GM23338 (cell line): ENCODE measurements at regions not wholly inside any gene's neighbourhood (a gene's known extent, or its start where the extent isn't known, plus 50 kb on each side); places are given as distances from the start of the nearest gene placed in this dataset.

Experiments used
- ATAC-seq: fragments of 200-7000 bp; cut with Tn5 transposase; 3 replicates; pipeline ENCODE4 v1.9.1; 2020
- DNase-seq: peaks from one replicate; pipeline ENCODE4 v3.0.0-alpha.2; 2015; ENCODE audit warnings: low spot score
- H2AFZ ChIP-seq: fragments of 200-600 bp; sonication (generic); 2 replicates; pipeline ENCODE4 v1.8.0; 2016; ENCODE audit warnings: antibody characterized with exemption, mild to moderate bottlenecking, moderate library complexity
- H3F3A ChIP-seq: fragments of 200-600 bp; sonication (generic); replicated peaks from 2 replicates; pipeline ENCODE4 v1.8.0; 2017; ENCODE audit warnings: antibody characterized with exemption, mixed run types, low read depth
- H3K27ac ChIP-seq: fragments of 200-600 bp; sonication (generic); 2 replicates; pipeline ENCODE4 v1.6.1; 2016; ENCODE audit warnings: low read depth
- H3K27me3 ChIP-seq: fragments of 200-600 bp; sonication (generic); 2 replicates; pipeline ENCODE4 v1.8.0; 2016; ENCODE audit warnings: mild to moderate bottlenecking, mixed run types, moderate library complexity; ENCODE audit not compliant: insufficient read depth
- H3K36me3 ChIP-seq: fragments of 200-600 bp; sonication (generic); 2 replicates; pipeline ENCODE4 v1.8.0; 2016; ENCODE audit warnings: mild to moderate bottlenecking; ENCODE audit not compliant: insufficient read depth
- H3K4me1 ChIP-seq: fragments of 200-600 bp; sonication (generic); 2 replicates; pipeline ENCODE4 v1.8.0; 2016; ENCODE audit warnings: mild to moderate bottlenecking, moderate library complexity; ENCODE audit not compliant: insufficient read depth
- H3K4me2 ChIP-seq: fragments of 200-600 bp; sonication (generic); 2 replicates; pipeline ENCODE4 v1.7.1; 2017; ENCODE audit warnings: mixed run types
- H3K4me3 ChIP-seq: fragments of 200-600 bp; sonication (generic); 2 replicates; pipeline ENCODE4 v1.6.1; 2016; ENCODE audit warnings: mixed run types
- H3K79me2 ChIP-seq: fragments of 200-600 bp; sonication (generic); replicated peaks from 2 replicates; pipeline ENCODE4 v1.8.0; 2017; ENCODE audit warnings: mild to moderate bottlenecking; ENCODE audit not compliant: insufficient read depth
- H3K9me2 ChIP-seq: fragments of 200-600 bp; sonication (generic); 2 replicates; pipeline ENCODE4 v1.8.0; 2017; ENCODE audit not compliant: insufficient read depth
- H4K20me1 ChIP-seq: fragments of 200-600 bp; sonication (generic); replicated peaks from 2 replicates; pipeline ENCODE4 v1.8.0; 2017; ENCODE audit warnings: mild to moderate bottlenecking; ENCODE audit not compliant: insufficient read depth
- H3K27ac Mint-ChIP-seq: 2 replicates; pipeline ENCODE4 v1.8.0; 2020; ENCODE audit warnings: inconsistent platforms, mild to moderate bottlenecking, moderate library complexity, mixed read lengths
- H3K27me3 Mint-ChIP-seq: 3 replicates; pipeline ENCODE4 v1.8.0; 2022; ENCODE audit warnings: low read depth, mild to moderate bottlenecking, moderate library complexity, mixed read lengths, inconsistent platforms; ENCODE audit not compliant: insufficient read depth, poor library complexity
- H3K36me3 Mint-ChIP-seq: 3 replicates; pipeline ENCODE4 v1.8.0; 2021; ENCODE audit warnings: low read depth, mild to moderate bottlenecking, inconsistent platforms, moderate library complexity, mixed read lengths
- H3K4me1 Mint-ChIP-seq: 3 replicates; pipeline ENCODE4 v1.8.0; 2020; ENCODE audit warnings: mild to moderate bottlenecking, inconsistent platforms, mixed read lengths
- H3K4me3 Mint-ChIP-seq: 3 replicates; pipeline ENCODE4 v1.8.0; 2021; ENCODE audit warnings: moderate library complexity, mild to moderate bottlenecking, inconsistent platforms, mixed read lengths
- H3K9me3 Mint-ChIP-seq: 3 replicates; pipeline ENCODE4 v1.8.0; 2020; ENCODE audit warnings: moderate library complexity, mild to moderate bottlenecking, inconsistent platforms, mixed read lengths
- CREB1 ChIP-seq: fragments of 250-450 bp; sonication (Bioruptor Pico); IDR thresholded peaks from 2 replicates; pipeline ENCODE4 v1.5.0; 2020; ENCODE audit warnings: low read depth, mild to moderate bottlenecking, moderate library complexity
- EZH2 ChIP-seq: fragments of 200-600 bp; sonication (generic); IDR thresholded peaks from one replicate; pipeline ENCODE4 v1.8.0; 2017; ENCODE audit warnings: antibody characterized with exemption, mild to moderate bottlenecking, low read depth; ENCODE audit not compliant: unreplicated experiment
- EZH2phosphoT487 ChIP-seq: fragments of 200-600 bp; sonication (generic); IDR thresholded peaks from one replicate; pipeline ENCODE4 v1.8.1; 2018; ENCODE audit warnings: antibody characterized with exemption; ENCODE audit not compliant: unreplicated experiment
- JUNB ChIP-seq: IDR thresholded peaks from one replicate; pipeline ENCODE4 v1.6.1; 2016; ENCODE audit warnings: antibody characterized with exemption; ENCODE audit not compliant: unreplicated experiment
- NANOG ChIP-seq: IDR thresholded peaks from 2 replicates; pipeline ENCODE4 v1.6.1; 2016; ENCODE audit warnings: antibody characterized with exemption, borderline replicate concordance
- POLR2AphosphoS5 ChIP-seq: IDR thresholded peaks from 2 replicates; pipeline ENCODE4 v1.6.1; 2016; ENCODE audit warnings: antibody characterized with exemption, low read depth
- STAT1 ChIP-seq: IDR thresholded peaks from one replicate; pipeline ENCODE4 v1.6.1; 2016; ENCODE audit warnings: antibody characterized with exemption; ENCODE audit not compliant: unreplicated experiment
- ZNF114 ChIP-seq: fragments of 250-450 bp; sonication (Bioruptor Pico); IDR thresholded peaks from 2 replicates; pipeline ENCODE4 v1.5.0; 2020; ENCODE audit warnings: mild to moderate bottlenecking, moderate library complexity
- ZNF331 ChIP-seq: fragments of 250-450 bp; sonication (Bioruptor Pico); IDR thresholded peaks from 2 replicates; pipeline ENCODE4 v1.5.0; 2020; ENCODE audit warnings: low read depth, mild to moderate bottlenecking, moderate library complexity
- TF ChIP-seq, protein P1 (sequence below), 2 experiments: fragments of 200-600 bp in 1 of 2; sonication (generic) in 1 of 2; conservative IDR thresholded peaks; 2 replicates each; pipeline versions ENCODE4 v1.5.1 to v1.6.1; 2016 to 2017; ENCODE audit warnings: antibody characterized with exemption in 2 of 2, low read depth in 2 of 2, mild to moderate bottlenecking in 2 of 2, moderate library complexity in 1 of 2
- TF ChIP-seq, protein P2 (sequence below): IDR thresholded peaks from one replicate; pipeline ENCODE4 v1.6.1; 2018; ENCODE audit warnings: antibody characterized with exemption; ENCODE audit not compliant: unreplicated experiment
- TF ChIP-seq, protein P3 (sequence below): fragments of 250-450 bp; sonication (Bioruptor Pico); IDR thresholded peaks from 2 replicates; pipeline ENCODE4 v1.5.0; 2020; ENCODE audit warnings: mild to moderate bottlenecking, moderate library complexity
- TF ChIP-seq, protein P4 (sequence below): IDR thresholded peaks from 2 replicates; pipeline ENCODE4 v1.6.1; 2016; ENCODE audit warnings: antibody characterized with exemption

DNA sequence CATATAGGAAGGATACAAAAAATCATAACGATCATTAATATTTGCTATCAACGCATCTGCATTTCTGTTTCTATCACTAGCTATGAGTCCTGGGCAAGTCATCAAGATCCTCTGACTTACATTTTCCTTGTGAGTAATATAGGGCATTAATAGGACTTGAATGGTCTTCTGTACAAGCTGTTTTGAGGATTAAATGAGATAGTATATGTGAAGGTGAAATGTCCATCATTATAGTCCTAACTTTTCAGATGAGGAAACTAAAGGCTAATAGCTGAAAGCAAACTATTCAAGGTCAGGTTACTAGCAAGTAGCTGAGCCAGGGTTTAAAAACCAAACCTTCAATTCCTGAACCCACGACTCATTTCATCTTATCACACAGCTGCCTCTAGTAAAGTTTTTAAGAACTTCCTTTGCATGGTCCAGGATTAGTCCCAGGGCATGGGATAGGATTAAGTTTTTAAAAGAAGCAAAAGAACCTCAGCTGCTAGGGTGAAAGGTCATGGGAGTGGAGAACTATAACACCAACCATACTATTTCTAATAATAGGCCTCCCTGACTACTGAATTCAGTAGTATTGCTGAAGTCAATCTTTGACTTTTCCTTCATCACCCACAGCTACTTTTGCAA lies 101.4 kb upstream of the ADAMTS20 start:
- no peak for ATAC-seq

More for the DNA sequence above, 101.4 kb upstream of the ADAMTS20 start:
- Histone ChIP-seq H4K20me1 (no peaks in the 10 kb centered on the region), H3K4me3 (no peak overlapping the region), H3F3A (no peaks in the 10 kb centered on the region), H2AFZ (no peak overlapping the region), H3K4me2 (no peak overlapping the region), H3K79me2 (no peaks in the 10 kb centered on the region), H3K27me3 (no peaks in the 10 kb centered on the region), H3K36me3 (no peaks in the 10 kb centered on the region), H3K27ac (no peak overlapping the region), H3K9me2 (no peaks in the 10 kb centered on the region), H3K4me1 (no peaks in the 10 kb centered on the region)
- no peak for TF ChIP-seq JUNB
- TF ChIP-seq, protein P1, sequence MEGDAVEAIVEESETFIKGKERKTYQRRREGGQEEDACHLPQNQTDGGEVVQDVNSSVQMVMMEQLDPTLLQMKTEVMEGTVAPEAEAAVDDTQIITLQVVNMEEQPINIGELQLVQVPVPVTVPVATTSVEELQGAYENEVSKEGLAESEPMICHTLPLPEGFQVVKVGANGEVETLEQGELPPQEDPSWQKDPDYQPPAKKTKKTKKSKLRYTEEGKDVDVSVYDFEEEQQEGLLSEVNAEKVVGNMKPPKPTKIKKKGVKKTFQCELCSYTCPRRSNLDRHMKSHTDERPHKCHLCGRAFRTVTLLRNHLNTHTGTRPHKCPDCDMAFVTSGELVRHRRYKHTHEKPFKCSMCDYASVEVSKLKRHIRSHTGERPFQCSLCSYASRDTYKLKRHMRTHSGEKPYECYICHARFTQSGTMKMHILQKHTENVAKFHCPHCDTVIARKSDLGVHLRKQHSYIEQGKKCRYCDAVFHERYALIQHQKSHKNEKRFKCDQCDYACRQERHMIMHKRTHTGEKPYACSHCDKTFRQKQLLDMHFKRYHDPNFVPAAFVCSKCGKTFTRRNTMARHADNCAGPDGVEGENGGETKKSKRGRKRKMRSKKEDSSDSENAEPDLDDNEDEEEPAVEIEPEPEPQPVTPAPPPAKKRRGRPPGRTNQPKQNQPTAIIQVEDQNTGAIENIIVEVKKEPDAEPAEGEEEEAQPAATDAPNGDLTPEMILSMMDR (conservative IDR thresholded peaks at IDR 0.05; ENCODE audit: low read depth in 2 of 2) = no peak
- TF ChIP-seq, protein P2, sequence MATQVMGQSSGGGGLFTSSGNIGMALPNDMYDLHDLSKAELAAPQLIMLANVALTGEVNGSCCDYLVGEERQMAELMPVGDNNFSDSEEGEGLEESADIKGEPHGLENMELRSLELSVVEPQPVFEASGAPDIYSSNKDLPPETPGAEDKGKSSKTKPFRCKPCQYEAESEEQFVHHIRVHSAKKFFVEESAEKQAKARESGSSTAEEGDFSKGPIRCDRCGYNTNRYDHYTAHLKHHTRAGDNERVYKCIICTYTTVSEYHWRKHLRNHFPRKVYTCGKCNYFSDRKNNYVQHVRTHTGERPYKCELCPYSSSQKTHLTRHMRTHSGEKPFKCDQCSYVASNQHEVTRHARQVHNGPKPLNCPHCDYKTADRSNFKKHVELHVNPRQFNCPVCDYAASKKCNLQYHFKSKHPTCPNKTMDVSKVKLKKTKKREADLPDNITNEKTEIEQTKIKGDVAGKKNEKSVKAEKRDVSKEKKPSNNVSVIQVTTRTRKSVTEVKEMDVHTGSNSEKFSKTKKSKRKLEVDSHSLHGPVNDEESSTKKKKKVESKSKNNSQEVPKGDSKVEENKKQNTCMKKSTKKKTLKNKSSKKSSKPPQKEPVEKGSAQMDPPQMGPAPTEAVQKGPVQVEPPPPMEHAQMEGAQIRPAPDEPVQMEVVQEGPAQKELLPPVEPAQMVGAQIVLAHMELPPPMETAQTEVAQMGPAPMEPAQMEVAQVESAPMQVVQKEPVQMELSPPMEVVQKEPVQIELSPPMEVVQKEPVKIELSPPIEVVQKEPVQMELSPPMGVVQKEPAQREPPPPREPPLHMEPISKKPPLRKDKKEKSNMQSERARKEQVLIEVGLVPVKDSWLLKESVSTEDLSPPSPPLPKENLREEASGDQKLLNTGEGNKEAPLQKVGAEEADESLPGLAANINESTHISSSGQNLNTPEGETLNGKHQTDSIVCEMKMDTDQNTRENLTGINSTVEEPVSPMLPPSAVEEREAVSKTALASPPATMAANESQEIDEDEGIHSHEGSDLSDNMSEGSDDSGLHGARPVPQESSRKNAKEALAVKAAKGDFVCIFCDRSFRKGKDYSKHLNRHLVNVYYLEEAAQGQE = no peak
- no peak for TF ChIP-seq NANOG
- TF ChIP-seq POLR2AphosphoS5 = no peak
- TF ChIP-seq, protein P3, sequence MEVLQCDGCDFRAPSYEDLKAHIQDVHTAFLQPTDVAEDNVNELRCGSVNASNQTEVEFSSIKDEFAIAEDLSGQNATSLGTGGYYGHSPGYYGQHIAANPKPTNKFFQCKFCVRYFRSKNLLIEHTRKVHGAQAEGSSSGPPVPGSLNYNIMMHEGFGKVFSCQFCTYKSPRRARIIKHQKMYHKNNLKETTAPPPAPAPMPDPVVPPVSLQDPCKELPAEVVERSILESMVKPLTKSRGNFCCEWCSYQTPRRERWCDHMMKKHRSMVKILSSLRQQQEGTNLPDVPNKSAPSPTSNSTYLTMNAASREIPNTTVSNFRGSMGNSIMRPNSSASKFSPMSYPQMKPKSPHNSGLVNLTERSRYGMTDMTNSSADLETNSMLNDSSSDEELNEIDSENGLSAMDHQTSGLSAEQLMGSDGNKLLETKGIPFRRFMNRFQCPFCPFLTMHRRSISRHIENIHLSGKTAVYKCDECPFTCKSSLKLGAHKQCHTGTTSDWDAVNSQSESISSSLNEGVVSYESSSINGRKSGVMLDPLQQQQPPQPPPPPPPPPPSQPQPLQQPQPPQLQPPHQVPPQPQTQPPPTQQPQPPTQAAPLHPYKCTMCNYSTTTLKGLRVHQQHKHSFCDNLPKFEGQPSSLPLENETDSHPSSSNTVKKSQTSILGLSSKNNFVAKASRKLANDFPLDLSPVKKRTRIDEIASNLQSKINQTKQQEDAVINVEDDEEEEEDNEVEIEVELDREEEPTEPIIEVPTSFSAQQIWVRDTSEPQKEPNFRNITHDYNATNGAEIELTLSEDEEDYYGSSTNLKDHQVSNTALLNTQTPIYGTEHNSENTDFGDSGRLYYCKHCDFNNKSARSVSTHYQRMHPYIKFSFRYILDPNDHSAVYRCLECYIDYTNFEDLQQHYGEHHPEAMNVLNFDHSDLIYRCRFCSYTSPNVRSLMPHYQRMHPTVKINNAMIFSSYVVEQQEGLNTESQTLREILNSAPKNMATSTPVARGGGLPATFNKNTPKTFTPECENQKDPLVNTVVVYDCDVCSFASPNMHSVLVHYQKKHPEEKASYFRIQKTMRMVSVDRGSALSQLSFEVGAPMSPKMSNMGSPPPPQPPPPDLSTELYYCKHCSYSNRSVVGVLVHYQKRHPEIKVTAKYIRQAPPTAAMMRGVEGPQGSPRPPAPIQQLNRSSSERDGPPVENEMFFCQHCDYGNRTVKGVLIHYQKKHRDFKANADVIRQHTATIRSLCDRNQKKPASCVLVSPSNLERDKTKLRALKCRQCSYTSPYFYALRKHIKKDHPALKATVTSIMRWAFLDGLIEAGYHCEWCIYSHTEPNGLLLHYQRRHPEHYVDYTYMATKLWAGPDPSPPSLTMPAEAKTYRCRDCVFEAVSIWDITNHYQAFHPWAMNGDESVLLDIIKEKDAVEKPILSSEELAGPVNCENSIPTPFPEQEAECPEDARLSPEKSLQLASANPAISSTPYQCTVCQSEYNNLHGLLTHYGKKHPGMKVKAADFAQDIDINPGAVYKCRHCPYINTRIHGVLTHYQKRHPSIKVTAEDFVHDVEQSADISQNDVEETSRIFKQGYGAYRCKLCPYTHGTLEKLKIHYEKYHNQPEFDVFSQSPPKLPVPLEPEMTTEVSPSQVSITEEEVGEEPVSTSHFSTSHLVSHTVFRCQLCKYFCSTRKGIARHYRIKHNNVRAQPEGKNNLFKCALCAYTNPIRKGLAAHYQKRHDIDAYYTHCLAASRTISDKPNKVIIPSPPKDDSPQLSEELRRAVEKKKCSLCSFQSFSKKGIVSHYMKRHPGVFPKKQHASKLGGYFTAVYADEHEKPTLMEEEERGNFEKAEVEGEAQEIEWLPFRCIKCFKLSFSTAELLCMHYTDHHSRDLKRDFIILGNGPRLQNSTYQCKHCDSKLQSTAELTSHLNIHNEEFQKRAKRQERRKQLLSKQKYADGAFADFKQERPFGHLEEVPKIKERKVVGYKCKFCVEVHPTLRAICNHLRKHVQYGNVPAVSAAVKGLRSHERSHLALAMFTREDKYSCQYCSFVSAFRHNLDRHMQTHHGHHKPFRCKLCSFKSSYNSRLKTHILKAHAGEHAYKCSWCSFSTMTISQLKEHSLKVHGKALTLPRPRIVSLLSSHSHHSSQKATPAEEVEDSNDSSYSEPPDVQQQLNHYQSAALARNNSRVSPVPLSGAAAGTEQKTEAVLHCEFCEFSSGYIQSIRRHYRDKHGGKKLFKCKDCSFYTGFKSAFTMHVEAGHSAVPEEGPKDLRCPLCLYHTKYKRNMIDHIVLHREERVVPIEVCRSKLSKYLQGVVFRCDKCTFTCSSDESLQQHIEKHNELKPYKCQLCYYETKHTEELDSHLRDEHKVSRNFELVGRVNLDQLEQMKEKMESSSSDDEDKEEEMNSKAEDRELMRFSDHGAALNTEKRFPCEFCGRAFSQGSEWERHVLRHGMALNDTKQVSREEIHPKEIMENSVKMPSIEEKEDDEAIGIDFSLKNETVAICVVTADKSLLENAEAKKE = no peak
- no peak for TF ChIP-seq EZH2
- TF ChIP-seq CREB1 = no peak
- no peak for TF ChIP-seq ZNF331 (CRISPR knock-in tag)
- TF ChIP-seq, protein P4, sequence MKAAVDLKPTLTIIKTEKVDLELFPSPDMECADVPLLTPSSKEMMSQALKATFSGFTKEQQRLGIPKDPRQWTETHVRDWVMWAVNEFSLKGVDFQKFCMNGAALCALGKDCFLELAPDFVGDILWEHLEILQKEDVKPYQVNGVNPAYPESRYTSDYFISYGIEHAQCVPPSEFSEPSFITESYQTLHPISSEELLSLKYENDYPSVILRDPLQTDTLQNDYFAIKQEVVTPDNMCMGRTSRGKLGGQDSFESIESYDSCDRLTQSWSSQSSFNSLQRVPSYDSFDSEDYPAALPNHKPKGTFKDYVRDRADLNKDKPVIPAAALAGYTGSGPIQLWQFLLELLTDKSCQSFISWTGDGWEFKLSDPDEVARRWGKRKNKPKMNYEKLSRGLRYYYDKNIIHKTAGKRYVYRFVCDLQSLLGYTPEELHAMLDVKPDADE = no peak
- TF ChIP-seq ZNF114 (CRISPR knock-in tag) = no peak
- TF ChIP-seq EZH2phosphoT487 = no peak
- TF ChIP-seq STAT1 = no peak
- DNase-seq = no peak
- Mint-ChIP-seq H3K27me3 (no peaks in the 10 kb centered on the region), H3K27ac (no peak overlapping the region), H3K9me3 (no peaks in the 10 kb centered on the region), H3K36me3 (no peaks in the 10 kb centered on the region), H3K4me3 (no peak overlapping the region), H3K4me1 (no peaks in the 10 kb centered on the region)
